SK-N-MC (cell line): ENCODE measurements at regions not wholly inside any gene's neighbourhood (a gene's known extent, or its start where the extent isn't known, plus 50 kb on each side); places are given as distances from the start of the nearest gene placed in this dataset.

ENCODE experiments used
- DNase-seq: peaks from one replicate; pipeline ENCODE4 v3.0.0-alpha.2; 2011; ENCODE audit warnings: low read depth, low spot score
- H3K27ac ChIP-seq: fragments of 200-600 bp; sonication (generic); 2 replicates; pipeline ENCODE4 v1.5.1; 2016; ENCODE audit warnings: mixed run types
- H3K36me3 ChIP-seq: fragments of 200-600 bp; sonication (generic); 2 replicates; pipeline ENCODE4 v1.6.1; 2017; ENCODE audit warnings: antibody characterized with exemption, low read length, mixed read lengths; ENCODE audit not compliant: insufficient read depth
- H3K4me3 ChIP-seq: fragments of 200-600 bp; sonication (generic); 2 replicates; pipeline ENCODE4 v1.5.1; 2016
- H3K9ac ChIP-seq: fragments of 200-600 bp; sonication (generic); 2 replicates; pipeline ENCODE4 v1.8.0; 2017; ENCODE audit warnings: mixed run types, mixed read lengths; ENCODE audit not compliant: insufficient read length
- H3K9me3 ChIP-seq: fragments of 200-600 bp; sonication (generic); 2 replicates; pipeline ENCODE4 v1.6.1; 2017; ENCODE audit warnings: low read depth, mild to moderate bottlenecking, antibody characterized with exemption, low read length, moderate library complexity, mixed read lengths
- EZH2 ChIP-seq: fragments of 200-600 bp; sonication (generic); IDR thresholded peaks from one replicate; pipeline ENCODE4 v1.6.1; 2017; ENCODE audit warnings: antibody characterized with exemption
- FOXP2 ChIP-seq: optimal IDR thresholded peaks from 2 replicates; pipeline ENCODE3; 2011; ENCODE audit warnings: mild to moderate bottlenecking, moderate library complexity; ENCODE audit not compliant: insufficient read depth; ENCODE audit errors: extremely low read length, control extremely low read depth
- POLR2AphosphoS5 ChIP-seq: IDR thresholded peaks from 2 replicates; pipeline ENCODE4 v1.6.1; 2012; ENCODE audit warnings: mild to moderate bottlenecking, low read depth, low read length, borderline replicate concordance

DNA sequence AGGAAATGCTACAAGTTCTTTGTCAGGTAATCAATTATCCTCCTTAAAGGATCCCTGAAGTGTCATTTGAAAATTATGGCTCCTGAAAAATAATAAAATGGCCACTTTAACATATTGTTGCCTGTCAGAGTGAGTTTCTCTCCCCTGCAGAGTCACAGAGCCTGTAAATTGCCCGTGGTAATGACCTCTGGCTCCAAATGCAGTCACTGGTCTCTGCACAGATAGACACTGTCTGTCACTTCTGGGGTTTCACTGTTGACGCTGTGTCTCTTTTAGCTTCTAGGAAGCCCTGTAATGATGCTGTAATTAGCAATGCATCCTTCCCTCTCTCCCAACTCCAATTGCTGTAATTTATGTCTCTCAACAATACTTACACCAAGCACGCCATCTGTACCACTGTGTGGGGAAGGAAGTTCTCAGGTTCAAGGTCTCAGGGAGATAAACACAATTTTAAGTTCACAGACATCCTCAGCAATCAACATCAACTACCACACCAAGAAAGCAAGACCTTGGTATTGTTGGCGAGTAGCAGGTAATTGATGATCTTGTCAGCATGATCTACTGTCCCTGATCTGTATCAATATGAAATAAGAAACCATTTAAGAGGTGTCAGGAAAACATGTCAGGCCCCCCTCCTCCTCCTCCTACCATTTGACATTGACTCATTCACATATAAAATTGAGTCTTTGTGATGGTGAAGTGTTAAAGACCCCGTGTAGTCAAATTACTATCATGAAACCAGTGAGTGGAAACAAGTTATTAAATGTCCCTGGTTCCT lies 91.2 kb upstream of the SULF2 start:
- Histone ChIP-seq H3K27ac (no peak overlapping the region), H3K9me3 (no peaks in the 10 kb centered on the region), H3K36me3 (no peaks in the 10 kb centered on the region), H3K4me3 (no peak overlapping the region), H3K9ac (no peak overlapping the region)
- no peak for DNase-seq
- TF ChIP-seq FOXP2 (no peak), EZH2 (no peak), POLR2AphosphoS5 (no peak)

DNA sequence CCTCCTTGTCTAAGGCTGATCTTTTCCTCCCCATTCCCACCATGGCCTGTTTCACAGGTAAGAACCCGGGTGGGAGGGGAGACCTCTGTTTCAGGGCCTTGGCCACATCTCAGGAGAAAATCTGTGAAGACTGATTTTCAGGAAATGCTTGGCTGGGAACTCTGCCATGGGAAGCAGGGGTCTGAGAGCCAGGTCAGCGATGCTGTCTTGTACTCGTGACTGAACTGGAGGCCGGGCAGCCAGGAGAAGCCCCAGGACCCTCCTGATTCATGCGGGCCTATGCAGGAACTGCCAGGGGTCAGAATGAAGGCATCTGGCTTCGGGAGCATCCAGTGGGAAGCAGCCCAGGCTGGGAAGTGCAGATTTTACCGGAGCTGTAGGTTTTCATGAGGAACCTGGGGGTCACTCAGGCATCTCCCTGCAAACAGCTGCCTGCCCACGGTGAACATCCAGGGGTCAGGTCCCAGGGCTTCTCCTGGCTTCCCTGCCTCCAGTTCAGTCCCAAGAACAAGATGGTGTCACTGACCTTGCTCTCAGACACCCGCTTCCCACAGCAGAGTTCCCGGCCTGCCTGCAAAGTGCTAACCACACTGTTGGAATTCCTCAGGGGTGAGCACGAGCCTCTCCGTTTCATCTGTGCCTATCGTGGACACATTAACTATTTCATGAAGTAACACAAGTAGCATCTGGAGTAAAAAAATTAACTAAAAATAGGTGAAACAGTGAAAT lies 90.2 kb upstream of the SULF2 start:
- H3K9me3 ChIP-seq, result no peaks in the 10 kb centered on the region
- no peak for DNase-seq
- H3K36me3 ChIP-seq, result no peaks in the 10 kb centered on the region
- no peak overlapping the region for H3K9ac ChIP-seq
- TF ChIP-seq EZH2 (no peak), POLR2AphosphoS5 (no peak), FOXP2 (no peak)
- H3K27ac ChIP-seq, result no peak overlapping the region
- no peak overlapping the region for H3K4me3 ChIP-seq

DNA sequence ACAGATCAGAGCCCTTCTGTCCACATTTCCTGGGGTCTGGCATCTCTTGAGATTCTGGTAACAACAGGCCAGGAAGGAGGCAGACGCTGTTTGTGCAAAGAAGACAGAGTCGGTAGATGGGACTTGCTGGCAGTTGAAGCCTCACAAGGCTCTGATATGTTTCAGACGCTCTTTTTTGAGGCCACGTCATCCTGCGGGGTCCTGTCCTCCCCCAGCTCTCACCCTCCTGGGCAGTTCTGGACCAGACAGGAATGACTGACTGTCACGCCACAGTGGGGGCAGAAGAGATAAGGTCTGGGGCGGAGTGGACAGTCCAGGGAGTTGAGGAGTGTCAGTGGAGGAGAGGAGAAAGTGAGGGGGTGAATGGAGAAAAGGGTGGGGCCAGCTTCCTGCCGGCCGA lies 87.1 kb upstream of the SULF2 start:
- Histone ChIP-seq H3K9ac (no peak overlapping the region), H3K36me3 (no peaks in the 10 kb centered on the region), H3K9me3 (no peaks in the 10 kb centered on the region), H3K27ac (no peak overlapping the region), H3K4me3 (no peak overlapping the region)
- DNase-seq, result no peak
- TF ChIP-seq EZH2 (no peak), FOXP2 (no peak), POLR2AphosphoS5 (no peak)

DNA sequence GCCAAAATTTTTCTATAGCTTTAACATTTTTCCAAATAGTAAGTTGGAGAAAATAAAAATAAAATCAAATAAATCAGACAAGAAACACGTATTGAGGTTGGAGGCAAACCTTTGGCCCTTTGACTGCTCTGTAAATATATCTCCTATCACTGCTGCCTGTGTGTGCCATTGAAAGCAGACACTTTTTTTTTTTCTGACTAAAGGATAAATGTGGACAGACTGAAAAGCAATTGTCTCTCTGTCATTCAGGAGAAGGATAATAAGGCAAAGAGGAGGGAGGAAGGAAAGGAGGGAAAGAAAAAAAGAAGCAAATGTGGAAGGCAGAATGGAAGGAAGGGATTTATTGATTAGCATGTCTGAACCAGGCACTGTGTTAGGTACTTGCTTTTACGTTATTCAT lies 85.2 kb upstream of the SULF2 start:
- Histone ChIP-seq H3K27ac (no peak overlapping the region), H3K9ac (no peak overlapping the region), H3K4me3 (no peak overlapping the region), H3K36me3 (no peaks in the 10 kb centered on the region), H3K9me3 (no peaks in the 10 kb centered on the region)
- TF ChIP-seq EZH2 (no peak), FOXP2 (no peak), POLR2AphosphoS5 (no peak)
- no peak for DNase-seq

DNA sequence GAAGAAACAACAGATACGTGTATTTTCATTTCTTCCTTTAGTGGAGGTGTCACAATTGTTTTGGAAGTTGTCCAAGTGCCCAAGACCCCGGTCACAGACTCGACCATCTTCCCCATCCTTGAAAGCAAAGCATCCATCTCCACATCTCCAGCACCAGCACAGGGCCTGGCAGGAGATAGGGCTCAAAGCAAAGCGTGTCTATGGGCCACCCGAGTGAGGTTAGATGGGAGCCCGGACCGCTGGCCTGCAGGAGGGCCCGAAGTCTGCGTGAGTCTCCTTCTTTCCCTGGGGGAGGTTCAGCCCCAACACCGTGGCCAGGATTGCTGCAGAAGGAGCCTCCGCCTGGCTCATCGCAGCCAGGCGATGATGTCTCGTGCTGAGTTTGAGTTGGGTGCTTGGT lies 83.5 kb upstream of the SULF2 start:
- no peak for DNase-seq
- H3K27ac ChIP-seq, result no peak overlapping the region
- TF ChIP-seq EZH2, result no peak
- no peak for TF ChIP-seq POLR2AphosphoS5
- TF ChIP-seq FOXP2, result no peak
- H3K4me3 ChIP-seq, result no peak overlapping the region
- no peak overlapping the region for H3K9ac ChIP-seq
- no peaks in the 10 kb centered on the region for H3K36me3 ChIP-seq
- no peaks in the 10 kb centered on the region for H3K9me3 ChIP-seq

DNA sequence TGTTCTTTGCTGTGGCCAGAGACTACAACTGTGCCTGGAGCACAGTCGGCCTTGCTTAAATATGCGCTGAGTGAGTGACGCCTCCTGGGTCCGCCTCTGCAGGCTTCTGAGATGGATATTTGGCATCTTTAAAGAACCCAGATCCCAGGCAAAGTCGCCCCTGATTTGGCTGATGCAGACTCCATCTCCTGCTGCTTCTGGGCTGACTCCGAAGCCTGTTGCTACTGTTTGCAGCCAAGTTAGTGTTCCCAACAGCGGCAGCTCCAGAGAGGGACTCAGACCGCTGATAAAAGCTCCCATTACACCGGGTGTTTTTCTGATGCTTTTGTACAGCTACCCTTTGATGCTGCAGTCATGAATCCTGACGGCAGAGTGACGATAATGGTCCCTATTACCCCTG lies 83.0 kb upstream of the SULF2 start:
- no peak for DNase-seq
- H3K9ac ChIP-seq, result no peak overlapping the region
- no peaks in the 10 kb centered on the region for H3K9me3 ChIP-seq
- no peak overlapping the region for H3K4me3 ChIP-seq
- H3K27ac ChIP-seq, result no peak overlapping the region
- TF ChIP-seq POLR2AphosphoS5 (no peak), EZH2 (no peak), FOXP2 (no peak)
- H3K36me3 ChIP-seq, result no peaks in the 10 kb centered on the region

DNA sequence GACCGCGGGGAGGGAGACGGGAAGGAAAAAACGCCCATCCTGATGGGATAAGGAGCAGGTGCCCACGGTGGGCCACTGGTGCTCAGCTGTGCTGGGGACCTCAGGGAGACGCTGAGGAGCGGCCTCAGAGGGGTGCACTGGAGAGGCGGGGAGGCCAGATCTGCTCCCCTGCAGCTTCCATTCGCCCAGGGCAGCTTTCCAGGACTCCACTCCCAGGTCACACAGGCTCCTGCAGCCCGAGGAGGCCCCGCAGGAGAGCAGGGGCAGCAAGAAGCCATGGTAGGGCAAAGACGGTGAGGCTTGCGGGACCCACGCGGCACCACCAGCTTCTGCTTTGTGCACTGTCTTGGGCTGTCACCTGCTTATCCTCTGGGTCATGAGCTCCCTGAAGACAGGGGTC lies 82.5 kb upstream of the SULF2 start:
- Histone ChIP-seq H3K9ac (no peak overlapping the region), H3K36me3 (no peaks in the 10 kb centered on the region), H3K9me3 (no peaks in the 10 kb centered on the region), H3K27ac (no peak overlapping the region), H3K4me3 (no peak overlapping the region)
- no peak for DNase-seq
- TF ChIP-seq FOXP2 (no peak), EZH2 (no peak), POLR2AphosphoS5 (no peak)

DNA sequence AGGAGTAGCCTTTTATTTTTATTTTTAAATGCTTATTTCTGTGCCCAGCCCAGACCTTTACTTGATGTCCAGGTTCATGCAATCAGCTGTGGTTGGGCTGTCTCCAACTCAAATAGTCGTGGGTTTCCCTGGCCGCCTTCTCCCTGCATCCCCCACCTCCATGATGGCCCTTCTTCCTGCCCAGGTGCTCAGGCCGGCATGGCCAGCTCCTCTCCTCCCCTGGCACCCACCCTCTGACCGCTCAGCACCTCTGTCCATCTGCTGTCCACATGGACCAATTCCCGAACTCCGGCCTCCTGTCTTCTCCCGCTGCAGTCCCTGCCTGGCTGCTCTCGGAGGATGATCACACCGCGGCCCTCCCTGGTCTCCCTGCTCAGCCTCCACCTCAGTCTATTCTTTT lies 81.2 kb upstream of the SULF2 start:
- Histone ChIP-seq H3K4me3 (no peak overlapping the region), H3K9ac (no peak overlapping the region), H3K27ac (no peak overlapping the region), H3K9me3 (no peaks in the 10 kb centered on the region), H3K36me3 (no peaks in the 10 kb centered on the region)
- no peak for DNase-seq
- TF ChIP-seq FOXP2 (no peak), POLR2AphosphoS5 (no peak)
